Caco-2 (cell line): ENCODE measurements at regions not wholly inside any gene's neighbourhood (a gene's known extent, or its start where the extent isn't known, plus 50 kb on each side); places are given as distances from the start of the nearest gene placed in this dataset.

Experiments used
- BruUV-seq: library from RNA; stranded (reverse); fragments of 400-500 nt; replicated peaks from 2 replicates; lab custom pipeline; 2021; lab: Mats Ljungman, UMichigan
- CTCF ChIA-PET: fragments of 300-600 bp; sonication (Branson Sonifier 250); formaldehyde crosslinking; loops from one replicate; lab custom pipeline; 2022; ENCODE audit warnings: antibody characterized with exemption; lab: Charles Lee
- POLR2A ChIA-PET: fragments of 300-600 bp; sonication (Branson Sonifier 250); formaldehyde crosslinking; loops from one replicate; lab custom pipeline; 2022; ENCODE audit warnings: antibody characterized with exemption; lab: Charles Lee
- DNase-seq, 2 experiments: peaks; one replicate each; pipeline versions ENCODE4 v3.0.0 to v3.0.0-alpha.2; 2020 to 2022
- H3K27me3 ChIP-seq: replicated peaks from 2 replicates; pipeline ENCODE4 v1.6.0; 2011; ENCODE audit warnings: low read length; ENCODE audit not compliant: control insufficient read depth, insufficient read depth
- H3K36me3 ChIP-seq: 2 replicates; pipeline ENCODE4 v1.5.1; 2011; ENCODE audit warnings: low read length; ENCODE audit not compliant: control insufficient read depth, insufficient read depth
- H3K4me1 ChIP-seq: fragments of 250-450 bp; sonication (Bioruptor Pico); 2 replicates; pipeline ENCODE4 v1.5.1; 2020; ENCODE audit warnings: mild to moderate bottlenecking
- H3K4me3 ChIP-seq: 2 replicates; pipeline ENCODE4 v1.5.1; 2011; ENCODE audit warnings: low read depth, mild to moderate bottlenecking, control low read depth, low read length
- H3K9me3 ChIP-seq: fragments of 250-450 bp; sonication (Bioruptor Pico); 2 replicates; pipeline ENCODE4 v1.5.1; 2020; ENCODE audit warnings: mild to moderate bottlenecking, moderate library complexity
- H3K27ac Mint-ChIP-seq: one replicate; pipeline ENCODE4 v1.8.0; 2022; ENCODE audit warnings: mixed read lengths; ENCODE audit not compliant: unreplicated experiment
- H3K27me3 Mint-ChIP-seq: one replicate; pipeline ENCODE4 v1.8.0; 2022; ENCODE audit warnings: mixed read lengths; ENCODE audit not compliant: insufficient read depth, unreplicated experiment
- H3K36me3 Mint-ChIP-seq: one replicate; pipeline ENCODE4 v1.8.0; 2022; ENCODE audit warnings: mild to moderate bottlenecking, mixed read lengths; ENCODE audit not compliant: insufficient read depth, unreplicated experiment
- H3K4me1 Mint-ChIP-seq: one replicate; pipeline ENCODE4 v1.8.0; 2022; ENCODE audit warnings: low read depth, mixed read lengths; ENCODE audit not compliant: unreplicated experiment
- H3K4me3 Mint-ChIP-seq: one replicate; pipeline ENCODE4 v1.8.0; 2022; ENCODE audit warnings: mild to moderate bottlenecking, moderate library complexity, mixed read lengths; ENCODE audit not compliant: unreplicated experiment
- H3K9me3 Mint-ChIP-seq: one replicate; pipeline ENCODE4 v1.8.0; 2022; ENCODE audit warnings: mixed read lengths; ENCODE audit not compliant: unreplicated experiment
- intact Hi-C: fragments of 100-400 bp; cut with micrococcal nuclease; formaldehyde crosslinking; loops from one replicate; pipeline ENCODE4 v1.10.0; 2022; ENCODE audit not compliant: unreplicated experiment
- TF ChIP-seq, protein P1 (sequence below), 2 experiments: fragments of 200-600 bp in 1 of 2; IDR thresholded peaks; 1 replicate in 1 of 2; 2 replicates in 1 of 2; pipeline versions ENCODE4 v1.5.1 to v1.8.0; 2011 to 2022; ENCODE audit warnings: antibody characterized with exemption in 1 of 2, control low read depth in 1 of 2, inconsistent platforms in 1 of 2, low read depth in 1 of 2, low read length in 1 of 2, mild to moderate bottlenecking in 1 of 2, moderate library complexity in 1 of 2; ENCODE audit not compliant: insufficient read depth in 1 of 2, severe bottlenecking in 1 of 2, unreplicated experiment in 1 of 2

GRCh38 chr6:110035321-110035720 lies 57.2 kb downstream of the GPR6 start:
- Histone ChIP-seq H3K4me3 (no peak overlapping the region), H3K36me3 (no peaks in the 10 kb centered on the region), H3K9me3 (no peaks in the 10 kb centered on the region), H3K27me3 (no peaks in the 10 kb centered on the region), H3K4me1 (no peaks in the 10 kb centered on the region)
- CTCF ChIA-PET, result no interaction called here
- TF ChIP-seq, protein P1, sequence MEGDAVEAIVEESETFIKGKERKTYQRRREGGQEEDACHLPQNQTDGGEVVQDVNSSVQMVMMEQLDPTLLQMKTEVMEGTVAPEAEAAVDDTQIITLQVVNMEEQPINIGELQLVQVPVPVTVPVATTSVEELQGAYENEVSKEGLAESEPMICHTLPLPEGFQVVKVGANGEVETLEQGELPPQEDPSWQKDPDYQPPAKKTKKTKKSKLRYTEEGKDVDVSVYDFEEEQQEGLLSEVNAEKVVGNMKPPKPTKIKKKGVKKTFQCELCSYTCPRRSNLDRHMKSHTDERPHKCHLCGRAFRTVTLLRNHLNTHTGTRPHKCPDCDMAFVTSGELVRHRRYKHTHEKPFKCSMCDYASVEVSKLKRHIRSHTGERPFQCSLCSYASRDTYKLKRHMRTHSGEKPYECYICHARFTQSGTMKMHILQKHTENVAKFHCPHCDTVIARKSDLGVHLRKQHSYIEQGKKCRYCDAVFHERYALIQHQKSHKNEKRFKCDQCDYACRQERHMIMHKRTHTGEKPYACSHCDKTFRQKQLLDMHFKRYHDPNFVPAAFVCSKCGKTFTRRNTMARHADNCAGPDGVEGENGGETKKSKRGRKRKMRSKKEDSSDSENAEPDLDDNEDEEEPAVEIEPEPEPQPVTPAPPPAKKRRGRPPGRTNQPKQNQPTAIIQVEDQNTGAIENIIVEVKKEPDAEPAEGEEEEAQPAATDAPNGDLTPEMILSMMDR (IDR thresholded peaks at IDR 0.05; ENCODE audit: insufficient read depth in 1 of 2, low read depth in 1 of 2, low read length in 1 of 2, severe bottlenecking in 1 of 2, unreplicated experiment in 1 of 2), result no peak
- H3K27me3 Mint-ChIP-seq, result no peaks in the 10 kb centered on the region
- no peak for DNase-seq
- intact Hi-C loops, result loop anchor here (10.0 kb wide), 1 partner anchor 141 kb away; no protein-coding TSS in a partner anchor
- no peaks in the 10 kb centered on the region for H3K9me3 Mint-ChIP-seq
- no peaks in the 10 kb centered on the region for H3K36me3 Mint-ChIP-seq
- no peak overlapping the region for H3K27ac Mint-ChIP-seq
- no TSS peak for BruUV-seq
- H3K4me1 Mint-ChIP-seq, result peaks cover 12% of the 10 kb centered on the region
- H3K4me3 Mint-ChIP-seq, result no peak overlapping the region
- POLR2A ChIA-PET, result no interaction called here

- Mint-ChIP-seq H3K9me3 (no peaks in the 10 kb centered on the region), H3K36me3 (no peaks in the 10 kb centered on the region), H3K27me3 (peaks cover under 1% of the 10 kb centered on the region), H3K4me3 (no peak overlapping the region), H3K4me1 (peaks cover 12% of the 10 kb centered on the region), H3K27ac (no peak overlapping the region)
- POLR2A ChIA-PET, result no interaction called here
- H3K36me3 ChIP-seq, result no peaks in the 10 kb centered on the region
- no peaks in the 10 kb centered on the region for H3K27me3 ChIP-seq
- DNase-seq, result no peak
- H3K4me3 ChIP-seq, result no peak overlapping the region
- no TSS peak for BruUV-seq
- no peaks in the 10 kb centered on the region for H3K9me3 ChIP-seq
- H3K4me1 ChIP-seq, result no peaks in the 10 kb centered on the region
- TF ChIP-seq, protein P1 (IDR thresholded peaks at IDR 0.05; ENCODE audit: insufficient read depth in 1 of 2, low read depth in 1 of 2, low read length in 1 of 2, severe bottlenecking in 1 of 2, unreplicated experiment in 1 of 2), result no peak
- CTCF ChIA-PET, result interaction anchor here (1.0 kb wide), 1 partner anchor 333 kb away, joined by 4 read pairs; no protein-coding TSS in a partner anchor
- intact Hi-C loops, result loop anchor here (10.0 kb wide), 1 partner anchor 142 kb away; no protein-coding TSS in a partner anchor
These were observed 58.5 kb downstream of the GPR6 start for GRCh38 chr6:110036408-110037302.

- intact Hi-C loops, result loop anchor here (10.0 kb wide), 1 partner anchor 143 kb away; no protein-coding TSS in a partner anchor
- TF ChIP-seq, protein P1 (IDR thresholded peaks at IDR 0.05; ENCODE audit: insufficient read depth in 1 of 2, low read depth in 1 of 2, low read length in 1 of 2, severe bottlenecking in 1 of 2, unreplicated experiment in 1 of 2), result no peak
- Mint-ChIP-seq H3K9me3 (no peaks in the 10 kb centered on the region), H3K27me3 (peaks cover 3% of the 10 kb centered on the region), H3K36me3 (no peaks in the 10 kb centered on the region), H3K27ac (no peak overlapping the region), H3K4me1 (peaks cover 12% of the 10 kb centered on the region), H3K4me3 (no peak overlapping the region)
- no peaks in the 10 kb centered on the region for H3K9me3 ChIP-seq
- H3K4me1 ChIP-seq, result no peaks in the 10 kb centered on the region
- DNase-seq, result no peak
- no peaks in the 10 kb centered on the region for H3K36me3 ChIP-seq
- H3K4me3 ChIP-seq, result no peak overlapping the region
- ChIA-PET CTCF (interaction anchor here (1.0 kb wide), 1 partner anchor 334 kb away, joined by 4 read pairs; no protein-coding TSS in a partner anchor), POLR2A (no interaction called here)
- BruUV-seq, result no TSS peak
- no peaks in the 10 kb centered on the region; the same call in 1 of the 2 replicates for H3K27me3 ChIP-seq
These were observed 59.7 kb downstream of the GPR6 start for GRCh38 chr6:110037726-110038295.
